GM13976 (cell line): ENCODE measurements at regions not wholly inside any gene's neighbourhood (a gene's known extent, or its start where the extent isn't known, plus 50 kb on each side); places are given as distances from the start of the nearest gene placed in this dataset.

Experiments
- DNase-seq: peaks from one replicate; pipeline ENCODE4 v3.0.0; 2012; ENCODE audit warnings: low spot score
- CTCF ChIP-seq: IDR thresholded peaks from 2 replicates; pipeline ENCODE4 v1.5.1; 2012; ENCODE audit warnings: borderline replicate concordance, mild to moderate bottlenecking; ENCODE audit not compliant: insufficient read depth; ENCODE audit errors: extremely low read depth, missing control alignments, control extremely low read depth
- in situ Hi-C: fragments of 300-500 bp; cut with MboI; formaldehyde crosslinking; loops from one replicate; pipeline ENCODE4 v1.12.0; 2022; ENCODE audit warnings: low sequenced_read_pairs, mixed read lengths, inconsistent platforms; ENCODE audit not compliant: unreplicated experiment

GRCh38 chr5:2530609-2531008 is 220.9 kb downstream of the IRX2 start:
- TF ChIP-seq CTCF = no peak
- in situ Hi-C loops = no loop called here
- DNase-seq = no peak

- in situ Hi-C loops = no loop called here
These were observed 221.9 kb downstream of the IRX2 start for GRCh38 chr5:2529371-2530092.

GRCh38 chr5:2525351-2525750 is 226.1 kb downstream of the IRX2 start:
- in situ Hi-C loops = no loop called here
- DNase-seq = no peak
- no peak for TF ChIP-seq CTCF

More at GRCh38 chr5:2529371-2530092, 221.9 kb downstream of the IRX2 start:
- TF ChIP-seq CTCF = no peak
- DNase-seq = no peak

- no peak for TF ChIP-seq CTCF
- DNase-seq = no peak
- in situ Hi-C loops = no loop called here
These were observed 226.9 kb downstream of the IRX2 start for GRCh38 chr5:2524620-2525019.

- no peak for DNase-seq
- in situ Hi-C loops = no loop called here
- no peak for TF ChIP-seq CTCF
These were observed 228.3 kb downstream of the IRX2 start for GRCh38 chr5:2523180-2523579.

- in situ Hi-C loops = no loop called here
- no peak for DNase-seq
- TF ChIP-seq CTCF = no peak
These were observed 229.1 kb downstream of the IRX2 start for GRCh38 chr5:2522372-2522771.
